ENCODE measurements at regions not wholly inside any gene's neighbourhood (a gene's known extent, or its start where the extent isn't known, plus 50 kb on each side); places are given as distances from the start of the nearest gene placed in this dataset.

DNA sequence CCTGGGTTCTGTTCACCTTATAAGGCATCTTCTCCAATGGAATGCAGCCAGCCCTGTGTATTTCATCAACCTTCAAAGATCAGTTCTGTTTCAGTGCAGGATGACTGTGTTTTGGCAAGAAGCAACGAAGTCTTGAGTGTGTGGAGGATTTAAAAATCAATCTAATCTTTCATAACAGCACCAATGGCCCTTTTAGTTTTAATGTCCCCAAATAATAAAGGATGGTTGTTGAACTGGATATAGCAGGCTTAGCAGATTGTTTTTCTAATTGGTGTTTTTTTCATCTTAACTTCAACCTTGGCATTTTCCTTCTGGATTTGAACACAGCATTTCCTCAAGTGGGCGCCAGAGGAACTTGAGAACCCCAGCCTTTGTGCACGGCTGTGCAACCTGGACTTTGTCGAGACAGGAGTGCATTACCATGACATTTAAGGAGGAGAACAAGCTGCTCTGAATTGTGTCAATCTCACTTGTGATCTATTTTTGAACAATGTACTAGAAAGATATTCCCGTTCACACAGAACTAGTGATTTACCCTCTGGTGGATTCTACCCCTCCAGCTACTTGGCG lies 313.3 kb upstream of the AKR1E2 start:
- peaks cover 11% of the 10 kb centered on the region for H3K4me1 Mint-ChIP-seq
- no peaks in the 10 kb centered on the region for H3K9me3 Mint-ChIP-seq
- ATAC-seq (no peak), DNase-seq (no peak)
- no peak overlapping the region for H3K4me3 Mint-ChIP-seq
- peaks cover 37% of the 10 kb centered on the region for H3K27me3 Mint-ChIP-seq
- no peak overlapping the region for H3K27ac Mint-ChIP-seq

DNA sequence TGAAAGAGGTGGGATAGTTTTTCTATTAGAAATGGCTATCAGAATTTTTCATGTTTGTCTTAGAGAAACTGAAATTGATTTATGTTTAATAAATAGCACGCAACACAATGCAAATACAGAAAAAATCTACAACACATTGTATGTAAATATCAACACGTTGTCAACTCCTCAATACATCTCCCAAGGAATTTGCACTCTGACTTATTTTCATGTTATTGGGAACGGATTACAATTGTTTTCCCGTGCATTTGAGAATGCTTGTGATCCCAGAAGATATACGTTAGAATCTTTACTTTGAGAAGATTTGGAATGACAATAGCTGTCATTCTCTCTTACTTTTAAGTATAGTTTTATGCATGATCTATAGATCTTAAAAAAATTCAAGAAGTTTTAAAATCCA lies 313.8 kb upstream of the AKR1E2 start:
- Mint-ChIP-seq H3K4me3 (no peak overlapping the region), H3K4me1 (peaks cover 11% of the 10 kb centered on the region), H3K9me3 (no peaks in the 10 kb centered on the region), H3K27me3 (peaks cover 32% of the 10 kb centered on the region), H3K27ac (no peak overlapping the region)
- ATAC-seq, result no peak
- DNase-seq, result no peak

DNA sequence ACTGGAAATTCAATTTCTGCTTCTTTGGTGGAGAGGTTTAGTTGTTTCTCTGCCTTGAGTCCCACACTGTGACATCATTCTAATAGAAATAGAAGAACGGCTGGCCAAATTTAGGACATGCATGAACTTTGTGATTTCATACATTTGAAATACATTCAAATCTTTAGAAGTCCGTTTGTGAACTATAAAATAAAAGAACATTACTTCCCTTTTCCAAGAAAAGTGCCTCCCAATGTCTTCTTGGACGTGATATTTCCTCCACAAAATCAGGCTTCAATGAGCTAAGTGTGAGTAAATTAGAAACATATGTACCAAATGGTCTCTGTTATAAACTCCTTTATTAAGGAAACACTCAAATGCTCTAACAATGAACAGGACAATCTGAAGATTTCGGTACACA lies 314.5 kb upstream of the AKR1E2 start:
- ATAC-seq, result no peak
- H3K27ac Mint-ChIP-seq, result no peak overlapping the region
- H3K4me1 Mint-ChIP-seq, result peaks cover 11% of the 10 kb centered on the region
- no peak overlapping the region for H3K4me3 Mint-ChIP-seq
- peaks cover 28% of the 10 kb centered on the region for H3K27me3 Mint-ChIP-seq
- H3K9me3 Mint-ChIP-seq, result no peaks in the 10 kb centered on the region
- no peak for DNase-seq

DNA sequence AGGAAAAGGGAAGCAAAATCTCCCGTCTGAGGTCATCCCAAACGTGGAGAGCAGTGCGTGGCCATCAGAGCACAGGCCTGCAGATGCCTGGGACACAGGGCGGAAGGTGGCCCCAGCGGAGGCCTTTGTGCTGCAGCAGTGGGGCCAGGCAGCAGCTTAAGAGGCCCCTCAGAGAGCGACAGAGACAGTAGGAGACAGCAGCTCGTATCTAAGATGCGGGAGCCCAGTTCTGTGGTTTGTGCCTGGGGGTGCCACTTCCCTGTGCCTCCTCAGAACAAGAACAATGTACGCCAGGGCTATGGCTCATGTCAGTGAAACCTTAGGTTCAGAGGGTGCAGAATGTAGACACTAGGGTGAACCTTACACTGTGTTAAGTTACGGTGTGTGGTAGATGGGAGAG lies 316.6 kb upstream of the AKR1E2 start:
- Mint-ChIP-seq H3K9me3 (no peaks in the 10 kb centered on the region), H3K4me3 (no peak overlapping the region), H3K27ac (no peak overlapping the region), H3K27me3 (peaks cover 11% of the 10 kb centered on the region), H3K4me1 (peaks cover 3% of the 10 kb centered on the region)
- ATAC-seq, result peak; percentile 23
- DNase-seq, result no peak

DNA sequence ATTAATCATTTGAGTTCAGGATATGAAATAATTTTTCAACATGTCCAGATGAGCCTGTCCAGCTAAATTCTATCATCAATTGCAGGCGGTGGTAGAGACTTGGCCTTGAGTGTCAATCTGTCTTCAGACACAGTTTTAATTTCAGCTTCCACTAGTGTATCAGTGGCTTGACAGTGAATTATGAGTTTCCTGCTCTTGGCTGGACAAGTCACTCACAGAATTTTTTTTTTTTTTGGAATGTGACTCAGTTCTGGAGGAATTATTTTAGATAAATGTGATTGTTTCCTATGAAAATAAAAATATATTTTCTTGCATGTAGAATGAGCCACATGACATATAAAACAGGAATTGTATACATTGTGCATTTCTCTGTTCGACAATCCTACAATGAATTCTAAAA lies 319.9 kb upstream of the AKR1E2 start:
- Mint-ChIP-seq H3K4me1 (no peaks in the 10 kb centered on the region), H3K27ac (no peak overlapping the region), H3K9me3 (no peaks in the 10 kb centered on the region), H3K27me3 (peaks cover 8% of the 10 kb centered on the region), H3K4me3 (no peak overlapping the region)
- DNase-seq (no peak), ATAC-seq (no peak)

DNA sequence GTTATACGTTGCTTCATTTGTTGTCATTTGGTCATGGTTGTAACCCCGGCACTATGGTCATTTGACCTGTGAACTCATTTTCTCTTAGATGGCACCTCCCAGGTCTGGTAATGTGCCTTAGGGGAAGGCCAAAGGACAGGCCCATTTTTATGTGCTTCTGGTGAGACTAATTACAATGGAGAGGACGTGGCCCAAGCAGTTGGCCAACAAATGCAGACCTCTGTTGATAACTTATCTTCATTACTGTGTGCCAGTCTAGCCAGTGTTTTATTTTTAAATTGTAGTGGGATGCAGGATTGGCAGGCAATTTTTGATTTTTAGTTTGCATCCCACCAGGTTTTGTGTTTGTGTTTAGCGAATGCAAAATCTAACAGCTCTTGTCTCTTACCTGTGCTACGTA lies 321.5 kb upstream of the AKR1E2 start:
- no peaks in the 10 kb centered on the region for H3K9me3 Mint-ChIP-seq
- no peak for ATAC-seq
- H3K27me3 Mint-ChIP-seq, result peaks cover 8% of the 10 kb centered on the region
- no peak overlapping the region for H3K4me3 Mint-ChIP-seq
- H3K4me1 Mint-ChIP-seq, result no peaks in the 10 kb centered on the region
- no peak for DNase-seq
- H3K27ac Mint-ChIP-seq, result no peak overlapping the region

DNA sequence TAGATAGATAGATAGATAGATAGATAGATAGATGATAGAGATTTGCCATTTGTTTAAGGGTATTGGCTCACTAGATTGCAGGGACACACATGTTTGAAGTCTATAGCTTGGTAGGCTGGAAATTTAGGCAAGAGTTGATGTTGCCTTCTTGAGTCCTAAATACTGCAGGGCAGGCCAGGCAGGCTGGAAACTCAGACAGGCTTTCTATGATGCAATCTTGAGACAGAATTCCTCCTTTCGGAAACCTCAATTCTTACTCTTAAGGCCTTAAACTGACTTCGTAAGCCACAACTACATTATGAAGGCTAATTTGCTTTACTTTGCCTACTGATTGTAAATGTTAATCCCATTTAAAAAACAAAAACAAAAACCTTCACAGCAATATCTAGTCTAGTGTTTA lies 322.9 kb upstream of the AKR1E2 start:
- H3K27me3 Mint-ChIP-seq, result no peaks in the 10 kb centered on the region
- no peak overlapping the region for H3K27ac Mint-ChIP-seq
- H3K4me3 Mint-ChIP-seq, result no peak overlapping the region
- H3K9me3 Mint-ChIP-seq, result no peaks in the 10 kb centered on the region
- ATAC-seq, result no peak
- DNase-seq, result no peak
- no peaks in the 10 kb centered on the region for H3K4me1 Mint-ChIP-seq

DNA sequence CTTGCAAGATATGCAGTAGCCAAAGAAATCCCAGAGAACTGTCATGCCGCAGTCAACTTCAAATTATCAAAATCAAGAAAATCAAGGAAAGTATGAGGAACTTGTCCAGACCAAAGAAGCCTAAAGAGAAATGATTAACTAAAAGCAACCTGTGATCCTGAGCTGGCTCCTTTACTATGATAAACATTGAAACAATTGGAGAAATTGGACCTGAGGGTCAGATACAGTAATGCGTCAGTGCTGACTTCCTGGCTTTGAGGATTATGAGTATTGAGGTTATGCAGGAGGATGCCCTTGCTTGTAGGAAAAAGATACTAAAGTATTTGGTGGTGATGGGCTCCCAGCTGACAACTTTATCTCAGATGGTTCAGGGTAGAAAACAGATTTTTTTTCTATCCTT lies 324.7 kb upstream of the AKR1E2 start:
- ATAC-seq (no peak), DNase-seq (no peak)
- no peaks in the 10 kb centered on the region for H3K9me3 Mint-ChIP-seq
- no peak overlapping the region for H3K27ac Mint-ChIP-seq
- H3K4me3 Mint-ChIP-seq, result no peak overlapping the region
- H3K4me1 Mint-ChIP-seq, result no peaks in the 10 kb centered on the region
- no peaks in the 10 kb centered on the region for H3K27me3 Mint-ChIP-seq

DNA sequence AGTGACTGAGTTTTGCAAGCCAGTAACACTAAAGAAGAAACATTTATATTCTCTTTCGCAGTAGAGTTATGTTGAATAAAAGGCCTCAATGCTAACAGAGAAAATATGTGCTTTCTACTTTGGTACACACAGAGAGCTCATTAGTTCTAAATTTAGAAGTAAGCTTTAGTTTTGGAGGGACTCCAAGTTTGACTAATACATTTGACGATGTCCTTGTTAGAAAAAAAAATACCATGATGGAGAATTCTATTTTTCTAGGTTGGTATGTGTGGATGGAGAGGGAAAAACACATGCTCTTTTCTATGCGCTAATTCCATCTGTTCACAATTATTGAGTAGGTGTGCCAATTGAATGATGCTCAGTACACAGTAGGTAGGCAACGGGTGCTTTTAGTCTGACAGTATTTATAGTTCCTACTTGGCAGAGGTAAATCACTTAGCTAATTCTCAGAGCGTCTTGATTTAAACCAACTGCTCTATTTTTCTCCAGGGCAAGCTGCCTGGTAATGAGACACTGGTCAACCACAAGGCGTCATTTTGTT lies 327.2 kb upstream of the AKR1E2 start:
- ATAC-seq (no peak), DNase-seq (no peak)
- H3K9me3 Mint-ChIP-seq, result no peaks in the 10 kb centered on the region
- no peak overlapping the region for H3K4me3 Mint-ChIP-seq
- H3K4me1 Mint-ChIP-seq, result no peaks in the 10 kb centered on the region
- no peak overlapping the region for H3K27ac Mint-ChIP-seq
- H3K27me3 Mint-ChIP-seq, result no peaks in the 10 kb centered on the region

DNA sequence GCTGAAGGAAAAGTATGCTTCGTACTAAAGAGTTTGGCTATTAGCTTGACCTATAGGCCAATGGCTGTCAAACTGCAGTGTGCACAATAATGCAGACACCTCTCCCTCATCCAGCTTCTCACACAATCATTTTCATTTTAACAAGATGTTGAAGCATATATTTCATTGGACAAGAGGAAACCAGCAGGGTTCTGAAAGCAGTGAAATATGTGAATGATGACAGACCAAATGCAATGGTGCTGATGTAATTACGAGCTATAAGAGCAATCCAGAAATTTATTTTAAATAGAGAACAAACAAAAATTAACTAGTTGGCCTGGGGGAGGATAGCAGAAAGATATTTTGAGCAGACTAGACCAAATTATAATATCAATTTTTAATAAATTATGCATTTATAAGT lies 331.5 kb upstream of the AKR1E2 start:
- no peaks in the 10 kb centered on the region for H3K27me3 Mint-ChIP-seq
- peak overlapping the region in 1 of 2 donors; percentile 42 for H3K27ac Mint-ChIP-seq
- DNase-seq (no peak), ATAC-seq (no peak)
- no peaks in the 10 kb centered on the region for H3K4me1 Mint-ChIP-seq
- H3K9me3 Mint-ChIP-seq, result no peaks in the 10 kb centered on the region
- no peak overlapping the region for H3K4me3 Mint-ChIP-seq

DNA sequence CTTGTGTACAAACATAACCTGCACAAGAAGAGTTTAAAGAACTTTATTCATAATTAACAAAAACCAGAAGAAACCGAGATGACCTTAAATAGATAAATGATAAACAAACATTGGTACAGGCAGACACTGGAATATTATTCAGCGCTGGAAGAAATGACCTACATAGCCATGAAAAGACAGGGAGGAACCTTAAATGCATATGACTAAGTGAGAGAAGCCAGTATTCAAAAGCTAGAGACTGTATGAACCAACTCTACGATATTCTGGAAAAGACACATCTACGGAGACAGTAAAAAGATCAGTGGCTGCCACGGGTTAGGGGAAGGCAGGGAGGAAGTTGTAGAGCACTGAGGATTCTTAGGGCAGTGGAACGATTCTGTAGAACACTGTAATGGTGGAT lies 333.8 kb upstream of the AKR1E2 start:
- peaks cover 8% of the 10 kb centered on the region for H3K27me3 Mint-ChIP-seq
- no peaks in the 10 kb centered on the region for H3K9me3 Mint-ChIP-seq
- no peak overlapping the region for H3K27ac Mint-ChIP-seq
- no peak overlapping the region for H3K4me3 Mint-ChIP-seq
- H3K4me1 Mint-ChIP-seq, result no peaks in the 10 kb centered on the region
- no peak for ATAC-seq
- DNase-seq, result no peak

DNA sequence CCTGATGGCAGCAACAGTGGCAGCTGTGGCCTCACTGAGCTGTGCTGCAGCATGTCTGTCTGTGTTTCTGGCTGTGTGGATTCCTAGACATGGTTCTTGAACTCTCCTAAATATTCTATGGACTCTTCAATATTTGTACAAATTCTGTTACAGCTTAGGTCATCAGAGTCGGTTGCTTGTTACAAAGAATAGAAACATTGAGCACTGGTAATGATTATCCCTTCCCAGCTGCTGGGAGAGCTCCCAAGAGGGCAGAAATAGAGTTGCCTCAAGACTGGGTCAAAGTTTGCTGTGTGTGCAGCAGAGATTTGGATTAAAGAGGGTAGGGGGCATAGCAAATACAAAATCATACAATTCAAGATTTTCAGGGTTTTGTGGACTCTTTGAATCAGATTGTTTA lies 337.1 kb upstream of the AKR1E2 start:
- Mint-ChIP-seq H3K4me1 (no peaks in the 10 kb centered on the region), H3K9me3 (no peaks in the 10 kb centered on the region), H3K4me3 (no peak overlapping the region), H3K27ac (no peak overlapping the region), H3K27me3 (peaks cover 8% of the 10 kb centered on the region)
- ATAC-seq (no peak), DNase-seq (no peak)

DNA sequence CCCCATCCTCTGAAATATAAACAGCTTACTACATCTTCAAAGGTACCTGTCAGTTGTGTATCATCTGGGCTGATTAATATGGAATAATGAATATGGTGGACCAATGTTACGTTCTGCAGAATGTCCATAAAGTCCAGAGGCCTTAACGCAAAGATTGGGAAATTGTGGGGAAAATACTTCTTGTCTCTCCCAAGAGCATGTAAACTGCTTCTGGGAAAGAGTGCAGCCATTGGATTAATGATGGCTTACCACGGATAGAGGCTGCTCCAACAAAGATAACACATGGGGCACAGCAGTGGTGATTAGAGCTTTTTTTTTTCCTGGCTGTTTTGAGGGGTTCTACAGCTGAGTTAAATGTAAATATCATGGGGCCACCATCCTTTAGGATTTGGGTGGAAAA lies 340.4 kb upstream of the AKR1E2 start:
- no peak for ATAC-seq
- Mint-ChIP-seq H3K4me3 (no peak overlapping the region), H3K9me3 (no peaks in the 10 kb centered on the region), H3K27me3 (peaks cover 8% of the 10 kb centered on the region), H3K4me1 (no peaks in the 10 kb centered on the region), H3K27ac (peak overlapping the region in 1 of 2 donors; percentile 13)
- no peak for DNase-seq

DNA sequence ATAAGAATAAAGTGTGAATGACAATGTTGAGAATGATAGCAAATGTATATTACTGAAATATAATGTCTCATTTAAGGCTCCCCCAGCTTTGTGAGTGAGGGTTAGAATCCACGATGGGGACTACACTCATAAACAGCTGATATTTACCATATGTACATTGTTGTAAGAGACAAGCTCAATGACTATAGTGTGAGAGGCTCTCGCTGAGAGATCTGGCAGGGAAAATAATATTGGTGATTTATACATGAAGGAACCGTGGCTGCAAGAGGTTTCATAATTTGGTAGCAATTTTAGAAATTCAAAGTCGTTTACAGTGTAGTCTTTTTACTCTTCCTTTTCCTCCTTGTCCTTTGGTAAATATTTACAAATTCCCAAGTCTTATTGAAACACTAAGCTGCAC lies 342.2 kb upstream of the AKR1E2 start:
- ATAC-seq (no peak), DNase-seq (no peak)
- Mint-ChIP-seq H3K9me3 (peaks cover 5 to 10% of the 10 kb centered on the region in 2 donors), H3K27me3 (peaks cover 8% of the 10 kb centered on the region), H3K27ac (no peak overlapping the region), H3K4me3 (no peak overlapping the region), H3K4me1 (no peaks in the 10 kb centered on the region)

DNA sequence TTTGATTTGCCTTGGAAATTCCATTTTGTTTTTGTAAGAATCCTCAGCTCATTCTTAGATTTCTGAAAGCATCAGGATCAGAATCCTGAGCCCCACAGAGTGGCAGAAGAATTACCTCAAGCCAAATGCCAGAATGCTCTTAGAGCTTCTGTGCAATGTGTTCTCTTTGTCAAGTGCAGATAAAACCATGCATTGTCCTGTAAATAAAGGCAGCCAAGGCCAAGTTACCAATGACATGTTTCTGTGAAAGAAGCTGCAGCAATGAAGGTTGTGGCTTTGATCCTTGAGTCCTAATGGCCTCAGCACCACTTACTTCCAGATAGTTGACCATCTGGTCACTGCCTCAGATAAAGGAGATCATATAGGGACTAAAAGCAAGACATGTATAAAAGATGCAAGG lies 343.3 kb upstream of the AKR1E2 start:
- Mint-ChIP-seq H3K9me3 (peaks cover 5 to 10% of the 10 kb centered on the region in 2 donors), H3K27me3 (peaks cover 4% of the 10 kb centered on the region), H3K4me1 (no peaks in the 10 kb centered on the region), H3K27ac (no peak overlapping the region), H3K4me3 (no peak overlapping the region)
- ATAC-seq (no peak), DNase-seq (no peak)

DNA sequence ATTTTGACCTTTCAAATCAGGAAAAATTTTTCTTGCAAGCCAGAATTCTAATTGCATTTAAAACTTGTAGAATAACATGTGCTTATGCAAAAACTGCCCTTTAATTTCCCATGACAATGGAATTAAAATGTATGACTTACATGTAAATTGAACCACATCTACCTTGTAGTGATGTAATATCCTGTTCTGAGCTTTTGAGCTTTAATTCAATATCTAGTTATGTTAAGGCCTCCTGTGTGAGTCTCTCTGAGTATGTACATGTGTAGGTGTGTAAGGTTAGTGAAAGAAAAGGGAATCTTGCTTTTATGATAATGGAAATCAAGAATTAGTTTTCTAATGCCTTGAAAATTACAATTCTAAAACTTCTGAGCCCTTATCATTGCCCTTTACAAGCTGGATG lies 344.8 kb upstream of the AKR1E2 start:
- peaks cover 5 to 10% of the 10 kb centered on the region in 2 donors for H3K9me3 Mint-ChIP-seq
- no peaks in the 10 kb centered on the region for H3K4me1 Mint-ChIP-seq
- no peak for DNase-seq
- H3K27ac Mint-ChIP-seq, result peak overlapping the region in 1 of 2 donors; percentile 17
- no peak overlapping the region for H3K4me3 Mint-ChIP-seq
- no peaks in the 10 kb centered on the region for H3K27me3 Mint-ChIP-seq
- ATAC-seq, result no peak

DNA sequence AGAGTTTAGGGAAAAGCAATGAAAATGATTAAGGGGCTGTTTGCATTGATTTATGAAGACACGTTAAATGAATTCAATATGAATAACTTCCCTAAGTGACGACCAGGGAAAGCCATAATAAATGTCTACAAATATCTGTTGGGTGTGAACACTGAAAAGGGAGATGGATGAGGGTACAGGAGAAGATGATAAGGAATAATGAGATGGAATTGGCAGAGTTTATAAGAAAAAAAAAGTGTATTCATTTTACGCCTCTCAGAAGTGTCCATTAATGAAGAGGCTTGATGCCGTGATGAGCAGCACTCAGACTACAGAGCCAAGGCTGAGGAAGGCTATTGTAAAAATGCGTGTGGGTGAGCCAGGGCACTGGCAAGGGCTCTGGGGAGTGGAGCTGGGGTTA lies 346.7 kb upstream of the AKR1E2 start:
- ATAC-seq, result no peak
- H3K4me3 Mint-ChIP-seq, result no peak overlapping the region
- H3K9me3 Mint-ChIP-seq, result peaks cover 5 to 10% of the 10 kb centered on the region in 2 donors
- no peak for DNase-seq
- H3K4me1 Mint-ChIP-seq, result no peaks in the 10 kb centered on the region
- no peak overlapping the region for H3K27ac Mint-ChIP-seq
- peaks cover 7% of the 10 kb centered on the region for H3K27me3 Mint-ChIP-seq
